ENCODE measurements at regions not wholly inside any gene's neighbourhood (a gene's known extent, or its start where the extent isn't known, plus 50 kb on each side); places are given as distances from the start of the nearest gene placed in this dataset.

DNA sequence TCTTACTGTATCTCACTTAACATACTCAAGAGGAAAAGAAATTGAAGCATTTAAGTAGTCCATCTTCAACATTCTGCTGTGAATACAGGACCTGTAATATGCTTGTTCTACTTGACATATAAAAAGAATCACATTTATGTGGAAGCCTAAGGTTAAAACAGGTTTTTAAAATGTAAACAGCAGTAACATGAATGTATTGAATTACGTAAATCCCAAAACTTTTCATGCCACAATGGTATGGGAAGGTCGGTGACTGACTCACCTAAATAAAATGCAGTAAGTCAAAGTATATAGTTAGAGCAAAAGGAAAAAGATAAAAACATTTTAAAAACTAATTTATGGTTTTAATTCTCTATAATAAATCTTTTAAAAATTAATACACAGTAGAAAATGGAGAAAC, 115.7 kb upstream of the TJP1 start:
- Histone ChIP-seq H3K4me3 (no peak overlapping the region), H3K36me3 (no peaks in the 10 kb centered on the region), H3K27me3 (no peaks in the 10 kb centered on the region), H3K4me1 (no peaks in the 10 kb centered on the region), H3K27ac (no peak overlapping the region), H3K9me3 (no peaks in the 10 kb centered on the region)
- no peak for TF ChIP-seq POLR2A (IDR thresholded peaks at IDR 0.05)
- TF ChIP-seq POLR2AphosphoS5 (IDR thresholded peaks at IDR 0.05): no peak
- TF ChIP-seq, protein P1, sequence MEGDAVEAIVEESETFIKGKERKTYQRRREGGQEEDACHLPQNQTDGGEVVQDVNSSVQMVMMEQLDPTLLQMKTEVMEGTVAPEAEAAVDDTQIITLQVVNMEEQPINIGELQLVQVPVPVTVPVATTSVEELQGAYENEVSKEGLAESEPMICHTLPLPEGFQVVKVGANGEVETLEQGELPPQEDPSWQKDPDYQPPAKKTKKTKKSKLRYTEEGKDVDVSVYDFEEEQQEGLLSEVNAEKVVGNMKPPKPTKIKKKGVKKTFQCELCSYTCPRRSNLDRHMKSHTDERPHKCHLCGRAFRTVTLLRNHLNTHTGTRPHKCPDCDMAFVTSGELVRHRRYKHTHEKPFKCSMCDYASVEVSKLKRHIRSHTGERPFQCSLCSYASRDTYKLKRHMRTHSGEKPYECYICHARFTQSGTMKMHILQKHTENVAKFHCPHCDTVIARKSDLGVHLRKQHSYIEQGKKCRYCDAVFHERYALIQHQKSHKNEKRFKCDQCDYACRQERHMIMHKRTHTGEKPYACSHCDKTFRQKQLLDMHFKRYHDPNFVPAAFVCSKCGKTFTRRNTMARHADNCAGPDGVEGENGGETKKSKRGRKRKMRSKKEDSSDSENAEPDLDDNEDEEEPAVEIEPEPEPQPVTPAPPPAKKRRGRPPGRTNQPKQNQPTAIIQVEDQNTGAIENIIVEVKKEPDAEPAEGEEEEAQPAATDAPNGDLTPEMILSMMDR (IDR thresholded peaks at IDR 0.05): no peak
- no peak for TF ChIP-seq EP300 (IDR thresholded peaks at IDR 0.05)
- WGBS, 2 donors: 71 to 75% methylated on average over 2 of the region's 2 CpGs
- no peak for DNase-seq
- intact Hi-C loops (cut with DNase I): no loop called here

DNA sequence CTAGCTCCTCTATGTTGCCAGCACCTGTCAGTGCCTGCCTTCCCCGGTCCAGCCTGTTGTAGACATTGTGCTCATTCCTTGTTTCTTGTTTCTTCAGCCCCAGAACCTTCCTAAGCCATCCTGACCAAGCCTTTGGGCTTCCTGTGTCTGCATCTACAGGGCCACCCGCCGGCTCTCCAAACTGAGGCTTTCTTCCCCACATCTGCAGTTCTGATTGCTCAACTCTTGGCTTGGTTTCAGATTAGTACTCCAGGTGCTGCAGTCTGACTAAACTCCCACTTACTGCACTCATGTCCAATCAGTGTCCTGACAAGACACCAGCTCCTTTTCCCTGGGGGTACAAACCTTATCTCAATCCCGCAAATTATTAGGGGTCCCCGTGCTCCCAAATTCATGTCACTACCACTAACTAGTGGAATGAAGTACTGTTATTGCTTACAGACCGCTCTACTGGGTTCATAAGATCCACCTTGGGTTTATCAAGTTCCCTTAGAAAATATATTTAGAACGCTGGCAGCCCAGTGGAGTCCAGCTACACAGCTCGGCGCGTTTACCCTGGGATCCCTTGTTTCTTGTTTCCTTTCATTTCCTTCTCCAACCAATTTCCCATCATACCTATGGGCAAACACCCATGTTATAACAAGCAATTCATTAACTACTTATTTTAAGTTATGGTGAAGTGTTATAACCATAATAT, 114.2 kb upstream of the TJP1 start:
- no peaks in the 10 kb centered on the region for H3K4me1 ChIP-seq
- H3K27ac ChIP-seq: no peak overlapping the region
- 88 to 89% methylated on average over 10 of the region's 10 CpGs for WGBS, 2 donors
- no peaks in the 10 kb centered on the region for H3K27me3 ChIP-seq
- no peaks in the 10 kb centered on the region for H3K36me3 ChIP-seq
- H3K9me3 ChIP-seq: no peaks in the 10 kb centered on the region
- intact Hi-C loops (cut with DNase I): no loop called here
- no peak overlapping the region for H3K4me3 ChIP-seq
- TF ChIP-seq EP300 (IDR thresholded peaks at IDR 0.05): no peak
- TF ChIP-seq POLR2A (IDR thresholded peaks at IDR 0.05): no peak
- TF ChIP-seq, protein P1 (IDR thresholded peaks at IDR 0.05): no peak
- no peak for TF ChIP-seq POLR2AphosphoS5 (IDR thresholded peaks at IDR 0.05)
- no peak for DNase-seq

DNA sequence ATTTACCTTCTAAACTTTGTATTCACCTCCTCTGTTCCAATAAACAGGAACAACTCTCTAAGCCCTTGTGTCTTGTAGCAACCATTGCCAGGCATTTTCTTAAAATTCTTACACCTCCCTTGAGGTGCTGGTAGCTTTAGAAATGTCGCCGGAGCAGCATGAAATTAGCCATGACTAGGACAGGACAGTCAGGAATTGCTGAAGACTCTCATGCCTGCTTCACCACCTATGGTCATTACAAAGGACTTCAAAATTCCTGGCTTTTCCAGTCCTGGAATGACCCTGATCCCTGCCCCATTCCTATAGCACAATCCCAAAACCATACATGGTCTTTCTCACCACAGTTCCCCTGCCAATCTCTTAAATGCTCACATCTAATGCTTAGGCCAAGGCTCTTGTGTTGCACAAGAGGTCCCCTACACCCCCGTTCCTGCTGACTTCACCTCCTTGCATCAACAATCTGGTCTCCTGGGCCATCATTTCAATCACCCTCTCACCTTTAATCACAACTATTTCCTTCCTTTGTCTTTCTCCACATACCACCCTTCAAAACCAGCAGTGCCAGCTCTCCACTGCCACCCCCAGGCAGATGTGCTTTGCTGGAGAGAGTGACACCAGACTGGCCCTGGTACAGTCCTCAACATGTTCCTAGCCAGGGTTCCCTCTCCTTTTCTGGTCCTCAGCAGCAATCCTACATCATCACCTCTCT, 113.2 kb upstream of the TJP1 start:
- H3K36me3 ChIP-seq: no peaks in the 10 kb centered on the region
- intact Hi-C loops (cut with DNase I): no loop called here
- no peaks in the 10 kb centered on the region for H3K9me3 ChIP-seq
- H3K27me3 ChIP-seq: no peaks in the 10 kb centered on the region
- H3K27ac ChIP-seq: no peak overlapping the region
- WGBS, 2 donors: 85 to 87% methylated on average over 3 of the region's 3 CpGs
- no peaks in the 10 kb centered on the region for H3K4me1 ChIP-seq
- H3K4me3 ChIP-seq: no peak overlapping the region
- no peak for DNase-seq
- no peak for TF ChIP-seq POLR2A (IDR thresholded peaks at IDR 0.05)
- TF ChIP-seq, protein P1 (IDR thresholded peaks at IDR 0.05): no peak

DNA sequence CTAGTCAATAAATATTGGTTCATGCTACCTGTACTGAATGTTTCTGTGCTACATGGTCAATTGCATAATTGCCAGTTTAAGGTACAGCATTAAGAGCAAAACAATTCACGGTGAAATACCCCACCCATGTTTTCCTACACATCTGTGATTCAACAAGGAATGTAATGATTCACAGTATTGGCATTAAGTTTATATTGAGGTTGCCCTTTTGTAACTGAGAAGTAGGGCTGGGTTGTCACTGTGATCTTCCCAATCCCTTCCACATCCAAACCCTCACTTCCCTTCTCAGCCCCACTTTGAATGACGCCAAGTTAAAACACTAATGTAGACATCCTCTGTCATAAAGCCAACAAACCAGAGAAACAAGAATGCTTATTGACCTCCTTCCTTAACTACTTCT, 112.0 kb upstream of the TJP1 start:
- no peak for DNase-seq
- Histone ChIP-seq H3K27me3 (no peaks in the 10 kb centered on the region), H3K4me1 (no peaks in the 10 kb centered on the region), H3K4me3 (no peak overlapping the region), H3K27ac (no peak overlapping the region), H3K9me3 (no peaks in the 10 kb centered on the region), H3K36me3 (no peaks in the 10 kb centered on the region)
- TF ChIP-seq POLR2AphosphoS5 (IDR thresholded peaks at IDR 0.05): no peak
- no peak for TF ChIP-seq EP300 (IDR thresholded peaks at IDR 0.05)
- no peak for TF ChIP-seq POLR2A (IDR thresholded peaks at IDR 0.05)
- TF ChIP-seq, protein P1 (IDR thresholded peaks at IDR 0.05): no peak
- 15 to 67% methylated on average over 2 of the region's 2 CpGs for WGBS, 2 donors
- intact Hi-C loops (cut with DNase I): no loop called here

Measured in sigmoid colon (tissue), 6 donors.